ENCODE measurements at regions not wholly inside any gene's neighbourhood (a gene's known extent, or its start where the extent isn't known, plus 50 kb on each side); places are given as distances from the start of the nearest gene placed in this dataset.

DNA sequence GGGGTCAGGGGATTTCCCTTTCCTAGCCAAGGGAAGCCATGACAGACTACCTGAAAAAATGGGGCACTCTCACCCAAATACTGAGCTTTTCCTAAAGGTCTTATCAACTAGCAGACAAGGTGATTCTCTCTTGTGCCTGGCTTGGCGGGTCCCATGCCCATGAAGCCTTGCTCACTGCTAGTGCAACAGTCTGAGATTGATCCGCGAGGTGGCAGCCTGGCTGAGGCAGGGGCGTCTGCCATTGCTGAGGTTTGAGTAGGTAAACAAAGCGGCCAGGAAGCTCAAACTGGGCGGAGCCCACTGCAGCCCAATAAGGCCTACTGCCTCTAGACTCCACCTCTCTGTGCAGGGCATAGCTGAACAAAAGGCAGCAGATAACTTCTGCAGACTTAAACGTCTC lies 152.6 kb upstream of the PMFBP1 start:
- no peak overlapping the region for H3K27ac ChIP-seq
- TF ChIP-seq, protein P1, sequence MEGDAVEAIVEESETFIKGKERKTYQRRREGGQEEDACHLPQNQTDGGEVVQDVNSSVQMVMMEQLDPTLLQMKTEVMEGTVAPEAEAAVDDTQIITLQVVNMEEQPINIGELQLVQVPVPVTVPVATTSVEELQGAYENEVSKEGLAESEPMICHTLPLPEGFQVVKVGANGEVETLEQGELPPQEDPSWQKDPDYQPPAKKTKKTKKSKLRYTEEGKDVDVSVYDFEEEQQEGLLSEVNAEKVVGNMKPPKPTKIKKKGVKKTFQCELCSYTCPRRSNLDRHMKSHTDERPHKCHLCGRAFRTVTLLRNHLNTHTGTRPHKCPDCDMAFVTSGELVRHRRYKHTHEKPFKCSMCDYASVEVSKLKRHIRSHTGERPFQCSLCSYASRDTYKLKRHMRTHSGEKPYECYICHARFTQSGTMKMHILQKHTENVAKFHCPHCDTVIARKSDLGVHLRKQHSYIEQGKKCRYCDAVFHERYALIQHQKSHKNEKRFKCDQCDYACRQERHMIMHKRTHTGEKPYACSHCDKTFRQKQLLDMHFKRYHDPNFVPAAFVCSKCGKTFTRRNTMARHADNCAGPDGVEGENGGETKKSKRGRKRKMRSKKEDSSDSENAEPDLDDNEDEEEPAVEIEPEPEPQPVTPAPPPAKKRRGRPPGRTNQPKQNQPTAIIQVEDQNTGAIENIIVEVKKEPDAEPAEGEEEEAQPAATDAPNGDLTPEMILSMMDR (conservative IDR thresholded peaks at IDR 0.05), result no peak

DNA sequence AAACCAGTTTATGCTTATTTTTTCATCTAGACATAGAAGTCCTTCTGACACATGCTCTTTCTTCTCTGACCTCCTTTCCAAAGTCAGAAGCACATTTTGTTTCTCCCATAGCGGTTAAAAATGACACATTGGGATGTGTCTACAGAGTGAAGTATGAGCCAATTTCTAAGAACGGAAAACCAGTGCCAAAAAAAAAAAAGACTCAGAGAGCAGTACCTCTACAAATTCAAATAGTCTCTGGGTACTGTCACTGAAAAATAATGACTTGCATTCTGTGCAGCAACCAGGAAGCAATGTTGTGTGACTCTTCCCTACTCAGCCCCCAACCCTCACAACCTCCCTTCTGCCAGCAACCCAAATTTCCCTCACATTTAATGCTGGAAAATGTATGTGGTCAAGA lies 145.5 kb upstream of the PMFBP1 start:
- TF ChIP-seq, protein P1 (conservative IDR thresholded peaks at IDR 0.05), result no peak
- no peak overlapping the region for H3K27ac ChIP-seq

DNA sequence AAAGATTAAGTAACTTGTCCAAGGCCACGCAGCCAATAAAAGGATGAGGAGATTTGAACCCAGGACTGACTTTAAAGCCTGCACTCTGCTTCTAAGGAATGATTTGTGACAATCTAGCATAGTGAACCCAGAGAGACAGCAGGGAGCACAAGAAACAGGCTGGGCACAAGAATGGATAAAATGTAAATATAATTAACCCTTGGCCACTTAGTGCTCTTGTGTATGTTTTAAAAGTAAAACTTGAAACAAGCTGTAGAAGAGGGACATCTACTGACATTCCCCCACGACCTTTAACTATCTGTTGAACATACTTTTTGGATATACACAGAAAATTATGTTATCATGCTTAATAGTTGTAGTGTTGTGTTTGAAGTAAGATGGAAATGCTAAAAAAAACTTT lies 141.9 kb upstream of the PMFBP1 start:
- no peak overlapping the region for H3K27ac ChIP-seq
- TF ChIP-seq, protein P1 (conservative IDR thresholded peaks at IDR 0.05), result no peak

DNA sequence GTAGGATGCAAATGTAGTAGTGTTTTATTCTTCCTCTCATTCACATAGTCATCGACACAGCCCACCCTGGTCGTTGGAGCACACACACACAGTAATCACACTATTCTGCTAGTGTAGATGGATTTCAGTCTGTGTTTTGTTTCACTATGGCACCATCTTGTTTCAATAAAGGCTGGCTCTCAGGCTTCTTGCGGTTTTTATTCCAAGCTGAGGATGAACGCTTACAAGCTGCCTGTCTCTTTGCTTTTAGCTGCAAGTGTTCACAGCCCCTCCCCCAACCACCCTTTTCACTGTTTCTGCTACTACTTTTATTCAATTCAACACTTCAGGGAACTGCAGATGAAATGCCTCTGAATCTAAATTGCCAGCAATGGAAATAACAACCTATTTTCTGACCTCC lies 140.9 kb upstream of the PMFBP1 start:
- H3K27ac ChIP-seq, result no peak overlapping the region
- TF ChIP-seq, protein P1 (conservative IDR thresholded peaks at IDR 0.05), result no peak

- TF ChIP-seq, protein P1 (conservative IDR thresholded peaks at IDR 0.05), result no peak
- no peak overlapping the region for H3K27ac ChIP-seq
Observed at GRCh38 chr16:72311426-72311825, 139.5 kb upstream of the PMFBP1 start.

DNA sequence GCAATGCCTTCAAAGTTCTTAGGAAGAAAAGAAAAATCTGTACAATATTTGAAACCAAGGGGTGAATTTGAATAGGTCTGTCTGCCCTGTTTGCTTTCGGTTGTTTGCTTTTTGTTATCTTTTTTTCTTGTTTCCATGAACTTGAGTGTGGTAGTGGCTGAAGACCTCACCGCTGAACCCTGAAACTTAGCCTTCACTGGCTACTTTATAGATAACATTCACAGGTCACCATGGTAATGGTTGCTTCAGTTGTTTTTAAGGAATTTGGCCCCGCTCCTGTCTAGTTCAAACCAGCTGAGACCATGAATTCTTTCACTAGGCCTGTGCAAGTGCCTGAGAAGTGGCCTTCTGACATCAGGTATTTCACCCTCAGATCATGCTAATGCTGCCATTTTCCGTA lies 137.0 kb upstream of the PMFBP1 start:
- H3K27ac ChIP-seq, result no peak overlapping the region
- TF ChIP-seq, protein P1 (conservative IDR thresholded peaks at IDR 0.05), result no peak

DNA sequence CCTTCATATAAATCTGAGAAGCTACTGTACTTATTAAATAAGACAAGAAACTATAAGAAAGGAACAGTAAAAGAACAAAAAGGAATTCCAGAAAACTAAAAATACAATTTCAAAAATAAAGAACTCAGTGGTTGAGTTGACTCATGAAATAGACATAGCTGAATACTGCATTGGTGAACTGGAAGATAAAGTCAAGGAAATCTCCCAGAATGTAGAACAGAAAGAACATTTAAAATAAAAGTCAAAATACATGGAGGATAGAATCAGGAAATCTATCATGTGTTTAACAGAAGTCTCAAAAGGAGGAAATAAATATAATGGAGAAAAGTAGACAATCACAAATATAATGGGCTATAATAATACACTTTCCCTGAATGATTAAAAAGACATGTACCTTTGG lies 136.4 kb upstream of the PMFBP1 start:
- TF ChIP-seq, protein P1 (conservative IDR thresholded peaks at IDR 0.05), result no peak

GRCh38 chr16:72302332-72302731 lies 130.4 kb upstream of the PMFBP1 start:
- TF ChIP-seq, protein P1 (conservative IDR thresholded peaks at IDR 0.05), result no peak
- no peak overlapping the region for H3K27ac ChIP-seq

More for the DNA sequence above, 136.4 kb upstream of the PMFBP1 start:
- no peak overlapping the region for H3K27ac ChIP-seq
